NCI-H146 treated with DMSO at 0.1 percent for 48 hours (cell line): ENCODE measurements at regions not wholly inside any gene's neighbourhood (a gene's known extent, or its start where the extent isn't known, plus 50 kb on each side); places are given as distances from the start of the nearest gene placed in this dataset.

Source experiments
- DNase-seq: peaks from one replicate; lab custom pipeline; 2025; ENCODE audit not compliant: unreplicated experiment; lab: John Stamatoyannopoulos, UW

- DNase-seq = no peak
These were observed 948.4 kb downstream of the SORCS1 start for GRCh38 chr10:106216085-106216484.

- no peak for DNase-seq
These were observed 950.3 kb downstream of the SORCS1 start for GRCh38 chr10:106214243-106214642.

- DNase-seq = no peak
These were observed 951.0 kb downstream of the SORCS1 start for GRCh38 chr10:106213493-106213892.

- DNase-seq = no peak
These were observed 966.2 kb downstream of the SORCS1 start for GRCh38 chr10:106198275-106198674.

- peak; percentile 7 for DNase-seq
These were observed 975.2 kb downstream of the SORCS1 start for GRCh38 chr10:106189292-106189691.

GRCh38 chr10:106185951-106186350 is 978.6 kb downstream of the SORCS1 start:
- DNase-seq = no peak

GRCh38 chr10:106183041-106183440 is 981.5 kb downstream of the SORCS1 start:
- no peak for DNase-seq

GRCh38 chr10:106182542-106182941 is 982.0 kb downstream of the SORCS1 start:
- no peak for DNase-seq

GRCh38 chr10:106181501-106181900 is 983.0 kb downstream of the SORCS1 start:
- DNase-seq = no peak

GRCh38 chr10:106179430-106179829 is 985.1 kb downstream of the SORCS1 start:
- DNase-seq = no peak

GRCh38 chr10:106175760-106176377 is 988.6 kb downstream of the SORCS1 start:
- peak; percentile 55 for DNase-seq

- DNase-seq = no peak
These were observed 990.7 kb downstream of the SORCS1 start for GRCh38 chr10:106173838-106174237.

GRCh38 chr10:106169241-106169640 is 995.3 kb downstream of the SORCS1 start:
- DNase-seq = no peak

GRCh38 chr10:106167946-106168345 is 996.6 kb downstream of the SORCS1 start:
- DNase-seq = no peak

GRCh38 chr10:106158241-106158640 is 1006.3 kb downstream of the SORCS1 start:
- DNase-seq = no peak

GRCh38 chr10:106147021-106147420 is 1017.5 kb downstream of the SORCS1 start:
- peak; percentile 85 for DNase-seq

GRCh38 chr10:106139915-106140314 is 1024.6 kb downstream of the SORCS1 start:
- DNase-seq = no peak

- DNase-seq = no peak
These were observed 1028.3 kb downstream of the SORCS1 start for GRCh38 chr10:106136175-106136574.

GRCh38 chr10:106134326-106135000 is 1030.0 kb downstream of the SORCS1 start:
- DNase-seq = no peak

GRCh38 chr10:106133451-106133850 is 1031.1 kb downstream of the SORCS1 start:
- DNase-seq = no peak

- no peak for DNase-seq
These were observed 1031.5 kb downstream of the SORCS1 start for GRCh38 chr10:106132956-106133355.

- DNase-seq = no peak
These were observed 1049.8 kb downstream of the SORCS1 start for GRCh38 chr10:106114656-106115186.

GRCh38 chr10:106111246-106111645 is 1053.3 kb downstream of the SORCS1 start:
- no peak for DNase-seq
